ENCODE measurements at regions not wholly inside any gene's neighbourhood (a gene's known extent, or its start where the extent isn't known, plus 50 kb on each side); places are given as distances from the start of the nearest gene placed in this dataset.
"Not testable (repeated sequence)": the region's sequence is repeated elsewhere in the genome, so short reads cannot be mapped to it uniquely, and the experiment has no call there.

DNA sequence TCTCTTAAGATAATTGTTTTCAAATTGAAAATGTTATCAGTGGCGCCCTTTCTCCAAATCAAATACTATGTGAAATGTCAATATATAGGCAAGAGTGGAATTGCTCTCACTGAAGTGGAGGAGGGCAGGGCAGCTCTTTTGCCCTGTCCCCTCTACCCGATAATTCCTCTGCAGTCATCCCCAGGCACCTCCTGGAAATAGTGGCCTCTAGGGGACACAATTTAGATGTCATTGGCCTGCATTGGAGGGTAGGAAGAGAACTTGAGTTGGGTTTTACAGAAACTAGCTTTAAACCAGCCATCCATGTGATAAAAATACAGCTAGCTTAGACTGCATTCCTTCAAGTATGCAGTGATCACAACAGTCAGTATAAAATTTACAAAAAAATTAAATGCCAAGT is 288.9 kb downstream of the EDEM1 start:
- DNase-seq (ENCODE audit: low spot score), result no peak

DNA sequence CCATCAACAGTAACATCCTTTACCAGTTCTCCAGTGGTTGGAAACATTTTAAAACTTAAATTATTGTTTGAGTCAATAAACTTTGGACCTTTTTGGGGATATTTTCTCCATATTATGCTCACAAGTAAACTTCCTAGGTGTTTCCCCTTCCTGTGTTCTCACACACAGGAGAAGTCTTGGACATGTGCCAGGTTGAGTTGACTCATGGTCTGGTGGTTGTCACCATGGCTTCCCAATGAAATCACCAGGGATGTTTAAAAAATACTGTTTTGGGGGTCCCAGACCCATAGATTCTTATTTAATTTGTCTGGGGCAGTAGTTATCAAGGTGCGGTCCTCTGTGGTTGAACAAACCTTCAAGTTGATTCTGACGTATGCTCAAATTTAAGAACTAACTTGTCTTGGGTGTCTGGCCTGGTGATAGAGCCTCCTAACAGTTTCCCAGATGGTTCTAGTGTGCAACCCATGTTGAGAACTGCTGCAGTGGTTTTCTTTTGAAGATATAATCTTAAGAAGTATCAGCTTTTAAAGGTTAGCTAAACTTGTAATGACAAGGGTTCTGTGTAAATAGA is 291.8 kb downstream of the EDEM1 start:
- no peak for DNase-seq (ENCODE audit: low spot score)

DNA sequence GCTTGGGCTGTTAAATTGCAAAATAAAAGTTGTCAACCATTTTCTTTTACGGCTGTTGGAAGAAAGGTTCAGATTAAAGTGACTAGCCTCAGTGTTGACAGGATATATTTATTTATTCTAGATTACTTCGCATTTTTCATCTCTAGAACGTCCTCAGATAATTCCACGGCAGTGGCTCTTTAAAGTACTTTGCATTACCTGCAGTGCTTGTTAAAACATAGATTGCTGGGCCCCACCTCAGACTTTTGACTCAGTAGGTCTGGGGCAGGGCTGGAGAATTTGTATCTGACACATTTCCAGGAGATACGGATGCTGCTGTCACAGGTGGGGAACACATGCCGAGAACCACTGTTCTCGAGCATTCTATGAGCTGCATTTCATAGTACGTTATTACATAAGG is 292.7 kb downstream of the EDEM1 start:
- no peak for DNase-seq (ENCODE audit: low spot score)

DNA sequence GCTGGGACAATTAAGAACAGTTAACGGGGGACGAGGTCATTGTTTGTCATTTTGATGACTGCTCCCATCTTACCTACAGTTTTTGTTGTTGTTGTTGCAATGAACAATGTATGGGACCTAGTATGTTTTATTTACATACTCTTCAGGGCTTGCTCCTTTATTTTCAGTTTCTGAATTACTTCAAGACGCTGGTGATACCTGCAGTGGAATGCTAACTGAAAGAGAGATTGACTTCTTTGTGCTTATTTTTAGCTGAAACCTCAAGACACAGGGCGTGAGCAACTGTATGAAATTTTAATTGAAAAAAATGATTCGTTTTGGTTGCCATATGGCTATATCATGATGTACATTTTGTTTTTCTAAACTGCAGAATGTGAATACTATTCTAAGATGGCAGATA is 297.9 kb downstream of the EDEM1 start:
- no peak for DNase-seq (ENCODE audit: low spot score)

DNA sequence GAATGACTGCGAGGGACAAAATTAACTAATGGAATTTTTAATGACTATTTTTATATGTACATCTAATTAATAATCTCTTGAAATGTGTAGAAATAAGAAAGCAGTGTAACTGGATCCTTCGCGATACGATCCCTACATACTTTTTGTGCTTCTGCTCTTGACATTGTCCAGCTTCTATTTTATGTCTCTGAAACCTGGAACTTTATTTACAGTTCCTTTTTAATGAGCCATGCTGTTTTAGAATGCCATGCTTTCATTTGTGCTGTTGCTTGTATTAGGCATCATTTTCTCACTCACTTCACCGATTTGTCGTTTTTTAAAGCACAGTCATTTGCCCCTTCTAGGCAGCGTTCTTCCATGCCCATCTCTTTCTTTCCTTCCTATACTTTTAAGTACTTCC is 301.3 kb downstream of the EDEM1 start:
- DNase-seq (ENCODE audit: low spot score), result no peak

DNA sequence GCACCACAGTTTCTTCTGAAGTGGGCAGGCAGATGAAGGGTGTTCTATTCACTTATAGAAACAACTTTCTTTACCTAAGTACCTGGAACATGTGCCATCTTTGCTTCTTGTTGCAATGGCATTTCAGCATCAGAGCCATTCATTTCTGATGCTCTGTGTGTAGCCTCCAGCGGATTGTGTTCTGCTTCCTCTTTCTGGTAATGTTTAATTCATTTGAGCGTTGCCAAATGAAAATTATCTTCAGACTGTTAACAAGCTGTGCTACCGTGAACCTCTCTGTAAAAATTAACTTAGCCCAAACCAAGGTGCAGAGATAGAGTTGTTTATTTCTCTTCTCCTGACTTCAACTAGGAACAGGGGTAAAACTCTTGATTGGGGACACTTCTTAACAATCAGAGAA is 302.0 kb downstream of the EDEM1 start:
- no peak for DNase-seq (ENCODE audit: low spot score)

DNA sequence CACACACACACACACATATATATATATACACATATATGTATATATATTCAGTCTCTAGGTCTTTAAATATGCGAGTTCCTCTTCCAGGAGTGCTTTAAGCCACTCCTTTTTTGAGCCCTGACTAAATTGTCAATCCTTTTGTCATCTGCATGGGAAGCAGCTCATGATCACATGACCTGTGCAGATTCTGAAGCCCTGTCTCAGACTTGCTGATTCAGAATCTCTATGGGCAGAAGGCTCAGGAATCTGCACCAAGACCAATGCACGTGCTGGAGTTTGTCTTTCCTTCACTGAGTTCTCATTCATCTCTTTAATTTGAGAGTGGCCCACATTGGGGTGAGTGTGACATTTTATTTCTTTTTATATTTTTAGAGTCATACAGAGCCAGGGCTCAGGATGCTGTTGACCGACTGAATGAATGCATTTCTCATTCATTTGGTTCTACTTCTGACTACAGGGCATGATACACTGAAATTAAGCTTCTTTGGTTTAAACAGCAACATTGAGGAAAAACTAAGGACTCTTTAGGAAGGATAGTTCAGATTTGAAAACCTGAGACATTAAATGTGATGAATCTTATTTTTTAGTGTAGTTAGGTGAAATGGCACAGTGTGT is 307.5 kb downstream of the EDEM1 start:
- DNase-seq (ENCODE audit: low spot score), result no peak

DNA sequence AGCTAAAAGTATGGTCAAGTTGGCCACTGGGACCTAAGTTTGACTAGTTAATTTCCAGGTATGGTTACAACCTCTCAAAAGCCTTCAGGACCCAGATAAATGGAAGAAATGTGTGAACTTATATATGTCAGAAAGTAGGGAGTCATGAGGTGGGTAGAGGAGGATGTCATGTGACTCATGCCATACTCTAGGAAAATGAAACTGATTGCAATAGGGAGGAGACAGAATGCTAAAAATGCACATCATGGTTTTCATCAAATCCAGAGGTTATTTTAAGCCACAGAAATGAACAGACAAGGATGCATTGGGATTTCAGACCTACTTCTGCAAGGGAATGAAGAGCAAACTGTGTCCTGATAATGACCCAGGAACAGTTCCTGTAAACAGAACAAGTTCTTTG is 310.0 kb downstream of the EDEM1 start:
- DNase-seq (ENCODE audit: low spot score), result no peak

DNA sequence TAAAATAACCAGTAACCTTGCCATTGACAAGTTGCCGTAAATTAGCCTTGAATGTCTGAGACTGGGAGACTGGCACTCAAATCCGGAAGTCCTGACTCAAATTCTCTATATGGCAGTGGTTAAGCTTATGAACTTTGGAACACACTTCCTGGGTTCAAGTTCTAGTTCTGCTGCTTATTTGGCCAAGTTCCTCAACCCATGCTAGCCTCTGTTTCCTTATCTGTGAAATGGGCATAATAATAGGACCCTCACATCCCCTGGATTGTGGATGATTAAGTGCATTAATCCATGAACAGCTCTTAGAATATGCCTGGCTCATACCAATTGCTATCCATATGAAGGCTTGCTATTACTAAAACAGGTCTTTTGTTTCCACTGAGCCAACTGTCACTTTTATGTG is 311.5 kb downstream of the EDEM1 start:
- DNase-seq (ENCODE audit: low spot score), result no peak

DNA sequence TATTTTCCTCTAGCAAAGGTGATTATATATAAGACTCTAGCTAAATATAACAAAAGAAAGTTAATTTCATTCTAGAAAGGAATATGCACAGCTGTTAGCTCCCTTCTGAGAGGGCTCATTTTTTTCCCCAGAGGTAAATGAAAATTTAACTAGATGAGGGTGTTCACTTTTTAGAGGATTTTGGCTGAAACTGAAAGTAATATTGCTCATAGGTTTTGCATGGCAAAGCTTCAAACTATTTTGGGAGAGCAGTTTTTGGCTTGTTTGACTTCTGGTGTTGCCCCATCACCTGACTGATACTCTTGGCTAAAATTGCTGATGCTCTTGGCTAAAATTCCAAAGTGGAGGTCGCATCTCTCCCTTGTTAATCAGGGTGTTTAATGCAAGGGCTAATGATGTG is 311.9 kb downstream of the EDEM1 start:
- no peak for DNase-seq (ENCODE audit: low spot score)

DNA sequence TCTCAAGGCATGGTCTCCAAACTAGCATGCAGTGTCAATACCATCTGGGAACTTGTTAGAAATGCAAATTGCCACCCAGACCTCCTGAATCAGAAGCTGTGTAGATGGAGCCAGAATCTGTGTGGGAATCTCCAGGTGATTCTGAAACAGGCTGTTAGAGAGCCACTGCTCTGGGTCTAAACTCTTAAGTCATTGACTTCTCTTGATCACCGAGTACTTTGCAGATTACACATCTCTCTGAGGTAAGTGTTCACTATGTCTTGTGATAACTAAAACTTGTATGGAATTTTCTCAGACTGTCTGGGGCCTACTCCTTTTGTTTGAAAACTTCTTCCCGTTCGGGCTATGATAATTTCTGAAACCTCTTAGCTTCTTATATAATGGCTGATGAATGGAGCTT is 315.6 kb downstream of the EDEM1 start:
- DNase-seq (ENCODE audit: low spot score), result no peak

DNA sequence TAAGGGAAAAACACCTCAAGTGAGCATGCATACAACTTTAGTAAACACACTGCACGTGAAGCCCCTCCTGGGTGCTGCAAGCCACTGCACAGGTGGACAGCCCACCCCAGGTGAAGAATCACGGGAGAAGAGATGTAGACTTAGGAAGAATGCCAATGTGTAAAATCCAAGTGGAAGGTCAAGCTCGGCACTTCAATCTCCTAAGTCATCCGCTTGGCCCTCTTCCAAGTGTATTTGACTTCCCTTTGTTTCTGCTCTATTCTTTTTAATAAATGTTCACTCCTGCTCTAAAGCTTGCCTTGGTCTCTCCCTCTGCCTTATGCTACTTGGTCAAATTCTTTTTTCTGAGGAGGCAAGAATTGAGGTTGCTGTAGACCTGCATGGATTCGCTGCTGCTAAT is 316.6 kb downstream of the EDEM1 start:
- no peak for DNase-seq (ENCODE audit: low spot score)

DNA sequence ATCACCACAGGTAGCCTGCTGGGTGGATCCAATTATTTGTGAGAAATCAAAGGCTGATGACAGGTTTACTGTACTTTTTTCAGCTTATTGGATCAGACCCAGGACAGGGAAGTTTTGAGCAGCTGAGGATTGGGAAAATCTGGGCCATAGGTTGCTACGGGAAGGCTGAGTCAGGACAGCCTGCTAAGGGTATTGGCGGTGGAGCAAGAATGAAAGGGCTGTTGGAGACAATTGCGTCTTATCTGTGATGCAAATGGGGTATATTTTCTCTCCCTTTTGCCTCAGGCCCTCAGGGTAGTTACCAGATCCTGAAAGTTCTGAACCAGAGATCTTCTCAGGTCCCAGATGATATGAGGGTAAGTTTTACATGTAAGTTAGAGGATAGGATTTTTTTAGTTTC is 317.7 kb downstream of the EDEM1 start:
- DNase-seq (ENCODE audit: low spot score), result no peak

DNA sequence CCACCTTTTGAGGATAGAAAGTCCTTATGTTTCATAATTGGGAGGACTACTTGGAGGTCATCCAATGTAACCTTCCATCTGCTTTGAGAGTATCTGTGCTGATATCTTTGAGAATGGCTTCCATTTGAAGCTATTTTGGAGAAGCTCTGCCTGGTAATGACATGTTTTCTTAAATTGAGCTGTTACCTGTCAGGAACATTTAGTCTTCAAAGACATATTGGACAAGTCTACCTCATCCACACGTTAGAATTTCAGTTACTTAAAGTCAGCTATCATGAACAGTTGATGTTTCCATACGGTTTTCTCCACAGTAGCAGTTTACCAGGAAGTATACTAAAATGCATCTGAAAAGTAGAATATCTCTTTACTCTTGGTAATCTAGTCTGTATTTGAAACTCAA is 318.5 kb downstream of the EDEM1 start:
- no peak for DNase-seq (ENCODE audit: low spot score)

DNA sequence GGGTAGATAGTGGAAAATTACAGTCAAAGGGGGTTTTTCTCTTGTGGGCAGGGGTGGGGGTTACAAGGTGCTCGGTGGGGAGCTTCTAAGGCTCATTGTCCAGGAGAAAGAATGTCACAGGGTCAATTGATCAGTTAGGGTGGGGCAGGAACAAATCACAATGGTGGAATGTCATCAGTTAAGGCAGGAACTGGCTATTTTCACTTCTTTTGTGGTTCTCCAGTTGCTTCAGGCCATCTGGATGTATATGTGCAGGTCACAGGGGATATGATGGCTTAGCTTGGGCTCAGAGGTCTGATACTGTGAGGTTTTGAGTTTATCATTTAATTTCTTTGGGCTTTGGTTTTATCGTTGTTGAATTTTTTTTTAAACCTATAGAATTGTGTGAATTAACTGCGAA is 321.4 kb downstream of the EDEM1 start:
- not testable (repeated sequence) for DNase-seq (ENCODE audit: low spot score)

DNA sequence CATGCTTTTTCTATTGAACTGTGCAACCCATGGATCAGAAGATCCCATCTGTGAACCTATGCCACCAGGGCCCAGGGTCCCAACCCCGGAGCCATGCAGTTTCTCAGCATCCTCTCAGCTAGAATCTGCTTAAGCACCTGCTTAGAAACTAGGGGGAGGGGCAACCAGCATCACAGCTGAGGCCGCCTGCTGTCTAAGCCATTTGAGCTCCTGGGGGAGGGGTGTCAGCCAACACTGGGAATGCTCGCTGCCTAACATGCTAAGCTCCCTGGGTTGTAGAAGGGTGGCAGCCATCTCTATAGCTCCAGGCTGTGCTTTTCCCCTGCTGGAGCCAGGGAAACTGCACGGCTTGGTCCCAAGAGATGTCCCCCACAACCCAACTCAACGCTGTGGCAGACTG is 322.8 kb downstream of the EDEM1 start:
- no peak for DNase-seq (ENCODE audit: low spot score)

DNA sequence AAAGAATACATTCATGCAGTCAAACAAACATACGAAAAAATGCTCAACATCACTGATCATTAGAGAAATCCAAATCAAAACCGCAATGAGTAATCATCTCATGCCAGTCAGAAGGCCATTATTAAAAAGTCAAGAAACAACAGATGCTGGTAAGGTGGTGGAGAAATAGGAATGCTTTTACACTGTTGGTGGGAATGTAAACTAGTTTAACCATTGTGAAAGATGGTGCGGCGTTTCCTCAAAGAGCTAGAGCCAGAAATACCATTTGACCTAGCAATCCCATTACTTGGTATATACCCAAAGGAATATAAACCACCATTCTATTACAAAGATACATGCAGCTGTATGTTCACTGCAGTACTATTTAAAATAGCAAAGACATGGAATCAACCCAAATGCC is 330.4 kb downstream of the EDEM1 start:
- no peak for DNase-seq (ENCODE audit: low spot score)

DNA sequence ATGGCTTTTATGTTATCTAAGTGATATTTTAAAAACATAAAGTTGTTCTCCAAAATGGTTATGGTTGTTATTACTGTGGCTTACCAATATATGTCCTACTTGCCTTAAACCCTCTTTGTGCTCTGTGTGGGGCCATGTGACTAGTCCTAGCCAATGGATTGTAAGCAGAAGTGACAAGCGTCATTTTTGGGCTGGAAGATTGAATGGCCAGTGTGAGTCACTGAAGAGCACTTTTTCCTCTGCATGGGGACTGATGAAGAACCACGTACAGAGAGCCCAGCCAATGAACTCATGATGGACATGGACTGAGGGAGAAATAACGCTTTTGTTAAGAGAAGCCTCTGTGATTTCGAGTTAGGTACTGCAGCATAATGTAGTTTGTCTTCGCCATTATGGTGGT is 332.7 kb downstream of the EDEM1 start:
- DNase-seq (ENCODE audit: low spot score), result no peak

DNA sequence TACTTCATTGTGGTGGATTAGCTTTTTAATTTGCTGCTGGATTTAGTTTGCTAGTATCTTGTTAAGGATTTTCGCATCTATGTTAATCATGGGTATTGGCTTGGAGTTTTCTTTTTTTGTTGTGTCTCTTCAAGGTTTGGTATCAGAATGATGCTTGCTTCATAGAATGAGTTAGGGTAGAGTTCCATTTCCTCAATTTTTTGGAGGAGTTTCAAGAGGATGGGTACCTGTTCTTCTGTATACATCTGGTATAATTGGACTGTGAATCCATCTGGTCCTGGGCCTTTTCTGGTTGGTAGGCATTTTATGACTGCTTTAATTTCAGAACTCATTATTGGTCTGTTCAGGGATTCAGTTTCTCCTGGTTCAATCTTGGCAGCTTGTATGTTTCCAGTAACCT is 335.6 kb downstream of the EDEM1 start:
- no peak for DNase-seq (ENCODE audit: low spot score)

DNA sequence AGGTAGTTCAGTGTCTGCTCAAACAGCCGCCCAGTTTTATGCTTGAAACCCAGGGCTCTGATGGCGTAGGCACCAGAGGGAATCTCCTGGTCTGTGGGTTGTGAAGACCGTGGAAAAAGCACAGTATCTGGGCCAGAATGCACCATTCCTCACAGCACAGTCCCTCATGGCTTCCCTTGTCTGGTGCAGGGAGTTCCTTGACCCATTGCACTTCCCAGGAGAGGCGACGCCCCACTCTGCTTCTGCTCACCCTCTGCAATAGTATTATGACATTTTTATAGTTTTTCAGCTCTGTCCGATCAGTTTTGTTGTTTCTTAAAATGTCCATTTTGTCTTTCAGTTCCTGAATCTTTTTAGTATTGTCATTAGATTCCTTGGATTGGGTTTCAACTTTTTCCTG is 343.5 kb downstream of the EDEM1 start:
- no peak for DNase-seq (ENCODE audit: low spot score)

DNA sequence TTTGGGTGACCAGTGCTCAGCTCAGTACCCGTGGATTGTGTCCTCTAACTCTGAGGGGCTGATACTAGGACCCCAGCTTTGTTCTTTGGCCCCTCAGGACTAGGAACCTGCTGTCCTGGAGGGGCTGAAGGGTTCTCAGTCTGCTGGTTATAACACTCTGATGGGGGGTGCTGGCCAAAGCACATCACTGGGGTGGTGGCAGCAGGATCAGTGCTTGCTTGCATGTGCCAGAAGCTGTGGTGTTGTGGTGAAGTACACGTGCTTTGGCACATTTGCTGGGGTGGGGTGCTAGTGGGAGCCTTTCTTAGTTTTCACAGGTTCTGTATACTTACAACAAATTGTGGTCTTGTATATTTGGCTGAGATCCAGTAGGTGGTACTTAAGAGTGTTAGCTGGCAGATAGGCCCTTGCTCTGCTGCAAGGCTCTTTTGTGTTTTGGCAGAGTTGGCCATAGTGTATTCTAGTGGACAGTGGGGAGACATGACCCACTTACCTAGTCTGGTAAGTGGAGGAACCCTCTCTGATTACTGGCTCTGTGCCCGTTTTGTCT is 344.3 kb downstream of the EDEM1 start:
- DNase-seq (ENCODE audit: low spot score), result no peak

DNA sequence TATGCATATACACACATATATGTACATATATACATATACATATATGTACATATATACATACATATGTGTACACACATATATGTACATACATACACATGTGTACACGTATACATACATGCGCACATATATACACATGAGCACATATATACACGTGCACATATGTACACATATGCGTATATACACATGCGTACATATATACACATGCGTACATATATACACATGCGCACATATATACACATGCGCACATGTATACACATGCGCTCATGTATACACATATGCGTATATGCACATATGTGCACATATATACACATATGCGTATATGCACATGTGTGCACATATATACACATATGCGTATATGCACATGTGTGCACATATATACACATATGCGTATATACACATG is 353.0 kb downstream of the EDEM1 start:
- no peak for DNase-seq (ENCODE audit: low spot score)

DNA sequence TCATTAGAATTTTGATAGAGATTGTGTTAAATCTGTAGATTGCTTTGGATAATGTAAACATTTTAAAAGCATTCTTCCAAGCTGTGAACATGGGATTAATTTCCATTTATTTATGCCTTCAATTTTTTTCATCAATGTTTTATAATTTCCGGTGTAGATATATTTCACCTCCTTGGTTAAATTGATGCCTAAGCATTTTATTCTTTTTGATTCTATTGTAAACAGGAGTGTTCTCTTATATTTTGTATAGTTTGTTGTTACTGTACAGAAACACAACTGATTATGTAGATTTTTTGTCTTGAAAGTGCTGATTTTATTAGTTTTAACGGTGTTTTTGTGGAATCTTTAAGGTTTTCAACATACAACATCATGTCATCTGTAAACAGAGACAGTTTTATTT is 355.0 kb downstream of the EDEM1 start:
- no peak for DNase-seq (ENCODE audit: low spot score)

DNA sequence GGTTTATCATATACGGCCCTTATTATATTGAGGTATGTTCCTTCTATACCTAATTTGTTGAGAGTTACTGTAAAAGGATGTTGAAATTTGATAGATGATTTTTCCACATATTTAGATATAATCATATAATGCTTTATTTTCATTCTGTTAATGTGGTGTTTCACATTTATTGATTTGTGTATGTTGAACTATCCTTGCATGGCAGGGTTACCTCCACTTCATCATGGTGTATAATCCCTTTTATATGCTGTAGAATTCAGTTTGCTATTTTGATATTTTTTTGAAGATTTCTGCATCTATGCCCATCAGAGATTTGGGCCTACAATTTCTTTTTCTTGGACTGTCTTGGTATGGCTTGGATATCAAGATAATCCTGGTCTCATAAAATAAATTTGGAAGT is 355.5 kb downstream of the EDEM1 start:
- no peak for DNase-seq (ENCODE audit: low spot score)
